CMK (cell line): ENCODE measurements at regions not wholly inside any gene's neighbourhood (a gene's known extent, or its start where the extent isn't known, plus 50 kb on each side); places are given as distances from the start of the nearest gene placed in this dataset.

ENCODE experiments used
- DNase-seq: peaks from one replicate; pipeline ENCODE4 v3.0.0-alpha.2; 2010; ENCODE audit warnings: low read depth

DNA sequence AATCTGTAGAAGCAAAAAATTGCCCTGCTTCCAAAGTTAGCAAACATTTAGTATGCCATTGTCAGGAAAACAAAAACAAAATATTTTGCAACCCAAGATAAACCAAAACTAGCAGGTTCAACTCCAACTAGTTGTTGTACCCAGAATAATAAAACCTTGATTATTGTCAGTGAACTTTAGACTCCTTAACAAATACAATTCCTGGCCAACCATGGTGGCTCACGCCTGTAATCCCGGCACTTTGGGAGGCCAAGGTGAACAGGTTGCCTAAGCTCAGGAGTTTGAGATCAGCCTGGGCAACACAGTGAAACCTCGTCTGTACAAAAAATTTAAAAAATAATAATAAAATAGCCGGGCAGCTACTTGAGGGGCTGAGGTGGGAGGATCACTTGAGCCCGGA, 53.6 kb upstream of the EPCAM start:
- no peak for DNase-seq

DNA sequence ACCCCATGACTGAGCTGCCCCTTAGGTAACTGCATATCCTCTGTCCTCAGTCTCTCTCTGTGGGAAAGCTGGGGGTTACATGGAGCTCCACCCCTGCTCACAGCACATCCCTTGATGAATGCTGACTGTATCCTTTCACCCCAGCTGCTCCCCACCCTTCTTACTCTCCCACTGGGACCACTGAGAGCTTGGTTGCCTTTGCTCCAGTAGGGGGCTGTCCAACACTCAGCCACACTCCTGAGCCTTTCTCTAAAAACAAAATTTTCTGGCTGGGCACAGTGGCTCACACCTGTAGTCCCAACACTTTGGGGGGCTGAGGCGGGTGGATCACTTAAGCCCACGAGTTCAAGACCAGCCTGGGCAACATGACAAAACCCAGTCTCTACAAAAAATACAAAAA, 55.4 kb upstream of the EPCAM start:
- DNase-seq: no peak

DNA sequence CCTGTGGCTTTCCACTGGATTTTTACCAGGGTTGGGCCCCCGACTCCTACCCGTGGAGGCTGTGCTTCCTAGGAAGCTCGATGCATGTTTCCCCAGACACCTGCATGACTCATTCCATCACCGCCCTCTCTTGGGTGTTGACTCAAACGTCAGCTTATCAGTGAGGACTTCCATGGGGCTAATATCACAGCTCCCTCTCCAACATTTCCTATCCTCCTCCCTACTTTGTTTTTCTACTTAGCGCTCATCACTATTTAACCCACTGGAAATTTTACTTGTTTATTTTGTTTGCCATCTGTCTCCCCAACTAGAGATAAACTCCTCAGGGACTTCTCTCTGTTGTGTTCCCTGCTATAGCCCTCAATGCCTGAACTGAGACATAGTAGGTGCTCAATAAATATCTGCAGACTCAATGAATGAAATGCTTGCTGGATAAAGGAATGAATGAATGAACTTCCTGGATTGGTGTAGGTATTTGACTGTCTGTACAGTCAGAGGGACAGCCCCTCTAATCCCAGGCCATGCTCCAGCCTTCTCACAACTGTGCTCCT, 55.9 kb upstream of the EPCAM start:
- DNase-seq: no peak

DNA sequence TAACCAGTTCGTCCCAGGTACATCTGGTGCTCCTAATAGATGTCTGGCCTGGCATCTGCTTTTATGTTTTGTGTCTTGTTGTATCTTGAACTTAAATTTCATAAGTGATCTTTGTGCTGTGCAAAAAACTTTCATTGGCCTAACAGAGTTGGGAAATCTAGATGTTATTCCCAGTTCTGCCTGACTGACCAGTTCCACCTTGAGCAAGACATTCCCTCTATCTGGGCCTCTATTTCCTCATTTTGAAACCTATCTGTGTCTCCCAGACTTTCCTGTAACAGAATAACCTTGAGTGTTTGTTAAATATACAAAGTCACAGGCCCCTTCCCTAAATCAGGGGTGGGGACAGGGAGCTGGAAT, 56.6 kb upstream of the EPCAM start:
- no peak for DNase-seq

DNA sequence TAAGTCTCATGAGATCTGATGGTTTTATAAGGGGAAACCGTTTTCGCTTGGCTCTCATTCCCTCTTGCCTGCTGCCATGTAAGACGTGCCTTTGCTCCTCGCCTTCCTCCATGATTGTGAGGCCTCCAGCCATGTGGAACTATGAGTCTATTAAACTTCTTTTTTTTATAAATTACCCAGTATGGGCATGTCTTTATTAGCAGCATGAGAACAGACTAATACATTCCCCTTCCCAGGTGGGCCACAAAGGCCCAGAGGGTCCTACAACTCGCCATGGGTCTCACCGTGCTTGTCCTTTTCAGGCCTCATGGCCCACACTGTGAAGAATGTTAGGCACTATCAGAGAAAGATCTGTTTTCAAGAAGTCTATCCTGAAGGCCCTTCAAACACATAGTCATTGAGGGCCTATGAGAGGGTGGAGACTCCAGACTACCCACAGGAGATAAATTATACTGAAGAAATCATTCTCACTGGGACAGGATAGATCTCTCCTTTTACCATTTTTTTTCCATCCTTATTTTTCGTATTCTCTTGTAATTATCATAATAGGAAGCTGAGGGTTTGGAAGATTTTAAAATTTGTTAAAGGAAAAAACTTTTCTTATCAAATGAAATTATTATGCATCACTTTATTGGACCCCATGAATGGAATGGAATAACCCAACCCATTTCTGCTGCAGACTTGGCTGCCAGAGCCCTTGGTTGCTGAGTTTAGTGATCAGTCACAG, 57.2 kb upstream of the EPCAM start:
- no peak for DNase-seq

DNA sequence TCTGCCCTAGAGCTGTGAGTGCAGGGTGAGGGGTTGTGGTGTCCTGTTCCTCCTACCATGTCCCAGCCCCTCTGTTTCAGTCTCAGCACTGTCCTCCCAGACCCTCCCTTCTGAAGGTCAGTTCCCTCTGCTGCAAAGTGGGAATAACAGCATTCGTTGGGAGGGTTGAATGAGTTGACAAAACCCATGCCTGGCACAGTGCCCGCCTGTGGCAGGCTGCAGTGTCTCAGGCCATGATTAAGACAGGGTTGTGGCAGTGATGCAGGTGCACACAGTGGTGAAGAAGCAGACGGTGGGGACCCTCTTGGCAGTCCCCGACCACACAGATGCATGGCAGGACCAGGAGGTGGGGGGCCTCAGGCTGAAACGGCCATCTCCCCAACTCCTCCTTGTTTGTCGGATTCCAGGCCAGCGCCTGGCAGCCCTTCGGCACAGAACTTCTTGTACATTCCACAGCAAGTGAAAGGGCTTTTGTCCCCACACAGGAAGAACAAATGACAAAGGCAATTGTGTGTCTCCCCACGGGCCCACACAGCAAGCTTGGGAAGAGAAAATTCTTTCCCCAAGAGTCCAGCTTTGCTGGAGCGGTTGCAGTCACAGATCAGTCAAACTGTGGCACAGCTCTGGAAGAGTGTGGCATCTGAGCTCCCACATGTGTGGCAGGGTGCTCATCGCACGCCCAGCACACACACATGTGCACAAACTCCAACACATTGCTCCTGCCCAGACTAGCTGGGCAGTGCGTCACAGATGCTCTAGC, 58.1 kb upstream of the EPCAM start:
- no peak for DNase-seq

DNA sequence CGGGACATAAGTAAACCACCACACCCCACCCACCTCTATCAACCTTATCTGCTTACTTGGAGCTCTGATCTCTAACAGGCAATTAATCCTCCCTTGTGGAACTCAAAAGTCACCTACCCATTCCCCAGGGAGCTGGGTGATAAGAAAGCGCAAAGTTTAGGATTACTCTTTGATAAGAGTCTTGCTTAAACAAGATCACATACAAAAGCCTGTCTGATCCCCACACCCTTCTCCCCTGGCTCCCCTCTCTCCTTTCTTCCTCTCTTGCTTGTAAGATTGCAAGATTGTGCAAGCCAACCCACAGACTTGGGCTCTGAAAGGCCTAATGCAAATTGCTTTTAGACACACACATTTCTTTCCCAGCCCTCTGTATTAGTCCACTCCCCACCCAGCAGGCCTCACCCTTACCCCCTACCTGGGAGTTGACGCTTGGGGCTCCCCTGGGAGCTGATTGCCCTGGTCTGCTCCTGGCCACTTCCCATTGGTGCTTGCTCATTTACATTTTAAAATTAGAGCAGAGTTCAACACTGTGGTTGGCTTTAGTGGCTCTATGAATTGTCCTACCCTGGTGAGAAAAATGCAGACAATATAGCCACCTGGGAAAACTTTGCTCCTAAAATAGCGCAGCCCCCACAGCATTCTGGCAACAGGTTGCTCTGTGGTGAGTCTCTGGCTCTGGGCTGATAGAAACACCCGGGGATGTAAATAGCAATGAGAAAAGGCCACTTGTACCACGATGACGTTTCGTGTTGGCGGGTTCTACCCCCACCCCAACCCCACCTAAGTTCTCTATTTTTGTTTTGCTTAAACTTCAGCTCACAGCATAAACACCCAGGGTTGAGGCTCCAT, 58.9 kb upstream of the EPCAM start:
- DNase-seq: peak; percentile 54

DNA sequence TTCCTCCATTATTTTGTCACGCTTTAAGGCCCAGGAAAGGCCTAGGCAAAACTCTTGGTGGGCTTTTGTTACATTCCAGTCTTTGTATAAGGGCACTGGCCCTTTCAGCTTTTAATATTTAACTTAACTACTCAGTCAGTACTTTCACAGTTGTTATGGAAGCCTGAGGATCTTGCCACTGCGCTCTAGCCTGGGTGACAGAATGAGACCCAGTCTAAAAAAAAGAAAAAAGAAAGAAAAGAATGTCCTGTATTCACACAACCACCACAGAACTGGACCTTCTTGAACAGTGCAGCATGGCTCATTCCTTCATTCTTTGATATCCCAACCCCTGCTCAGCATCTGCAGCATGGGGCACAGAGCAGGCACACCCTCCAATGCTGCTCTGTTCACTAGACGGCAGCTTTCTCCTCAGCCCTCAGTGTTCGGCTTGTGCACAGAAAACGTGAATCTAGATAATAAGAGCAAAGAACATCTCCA, 59.6 kb upstream of the EPCAM start:
- DNase-seq: no peak

DNA sequence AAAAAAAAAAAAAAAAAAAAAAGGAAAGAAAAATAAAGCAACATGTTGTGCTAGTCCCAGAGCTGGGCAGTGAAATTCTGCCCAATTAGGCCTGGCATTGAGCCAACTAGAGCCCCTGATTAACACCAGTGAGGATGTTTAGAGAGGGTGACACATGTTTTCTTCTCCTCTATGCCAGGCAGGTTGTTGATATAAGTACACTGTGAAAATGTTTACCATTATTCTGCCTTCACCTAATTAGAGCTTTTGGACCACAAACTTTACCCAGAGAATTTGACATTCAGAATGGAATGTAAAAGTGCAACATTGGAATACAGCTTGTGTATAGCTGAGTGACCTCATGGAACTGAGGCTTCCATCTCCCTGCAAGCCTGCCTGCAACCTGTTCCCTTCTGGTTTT, 62.0 kb upstream of the EPCAM start:
- no peak for DNase-seq

DNA sequence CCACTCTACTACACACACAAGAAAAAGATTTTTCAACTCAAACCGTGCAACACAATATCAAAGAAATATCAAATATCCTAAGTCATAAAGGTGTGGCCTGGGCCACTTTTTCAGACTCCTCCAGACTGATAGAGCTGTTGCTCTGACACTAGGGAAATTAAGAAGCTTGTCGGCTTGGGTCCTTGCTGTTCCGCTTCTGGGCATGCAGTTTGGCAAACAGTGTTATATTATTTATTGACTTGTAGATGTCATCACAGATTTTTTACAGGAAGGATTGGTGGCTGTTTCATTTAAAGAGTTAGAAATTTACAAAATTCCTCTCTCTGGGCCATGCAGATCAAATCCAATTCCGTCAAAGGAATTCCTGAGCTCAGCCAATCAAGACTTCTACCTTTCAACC, 64.5 kb upstream of the EPCAM start:
- no peak for DNase-seq

DNA sequence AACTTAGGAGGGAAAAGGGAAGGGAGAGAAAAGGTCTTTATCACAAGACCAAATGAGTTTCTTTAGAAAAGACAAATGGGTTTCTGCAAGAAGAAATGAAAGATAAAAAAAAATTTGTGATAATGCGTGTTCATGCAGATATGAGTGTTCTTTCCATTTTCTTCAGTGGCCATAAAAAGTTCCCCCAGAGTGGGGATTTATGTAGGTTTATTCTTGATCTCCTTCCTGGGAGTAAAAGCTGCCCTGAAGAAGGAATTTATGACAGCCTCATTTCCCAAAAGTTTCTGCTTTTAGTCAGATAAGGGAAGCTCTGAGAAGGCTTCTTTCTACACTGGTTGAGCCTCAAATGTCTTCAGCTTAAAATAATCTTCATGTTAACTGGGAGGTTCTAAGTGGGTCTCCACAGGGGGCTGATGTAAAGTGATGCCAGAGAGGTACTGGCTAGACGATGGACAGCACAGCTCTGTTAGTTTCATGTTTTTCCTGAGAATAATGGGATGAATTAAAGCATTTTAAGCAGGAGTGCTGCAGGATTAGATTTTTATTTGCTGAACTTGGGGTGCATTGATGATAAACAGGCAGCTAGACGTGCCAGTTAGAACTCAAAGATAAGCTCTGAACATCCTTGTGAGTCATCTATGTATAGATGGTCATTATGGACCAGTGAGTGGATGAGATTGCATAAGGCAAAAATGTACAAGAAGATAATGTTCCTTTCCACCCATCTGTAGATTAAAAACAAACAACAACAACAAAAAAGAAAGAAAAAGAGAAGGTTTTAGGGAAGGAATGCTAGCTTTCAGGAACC, 65.6 kb upstream of the EPCAM start:
- no peak for DNase-seq

DNA sequence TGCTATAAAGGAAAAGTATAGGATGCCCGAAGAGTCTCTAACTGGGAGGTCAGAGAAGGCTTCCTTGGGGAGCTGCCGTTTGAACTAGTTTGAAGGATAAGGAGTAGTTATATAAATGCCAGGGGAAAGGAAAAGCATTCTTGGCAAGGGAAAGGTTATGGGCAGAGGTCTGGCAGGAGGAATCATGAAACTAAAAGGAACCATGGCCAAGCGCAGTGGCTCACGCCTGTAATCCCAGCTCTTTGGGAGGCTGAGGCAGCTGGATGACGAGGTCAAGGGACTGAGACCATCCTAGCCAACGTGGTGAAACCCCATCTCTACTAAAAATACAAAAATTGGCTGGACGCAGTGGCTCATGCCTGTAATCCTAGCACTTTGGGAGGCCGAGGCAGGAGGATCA, 66.8 kb upstream of the EPCAM start:
- no peak for DNase-seq

DNA sequence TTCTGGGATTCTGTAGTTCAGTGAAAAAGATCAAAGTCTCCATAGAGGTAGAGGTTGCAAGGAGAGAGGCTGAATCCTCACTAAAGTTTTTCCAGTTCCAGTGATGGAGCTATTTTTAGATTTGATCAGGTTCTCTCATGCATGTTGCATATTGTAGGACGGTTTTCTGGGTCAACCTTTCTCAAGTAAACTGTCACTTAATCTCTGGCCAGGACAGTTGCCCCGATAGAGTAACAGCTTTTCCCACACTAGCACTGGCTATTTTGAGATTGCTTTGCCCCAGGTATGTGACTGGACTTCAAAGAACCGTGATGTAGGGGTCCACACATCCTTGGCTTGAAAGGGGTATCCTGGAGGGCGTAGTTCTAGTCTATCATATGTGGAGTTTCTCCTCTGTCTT, 67.4 kb upstream of the EPCAM start:
- DNase-seq: no peak

DNA sequence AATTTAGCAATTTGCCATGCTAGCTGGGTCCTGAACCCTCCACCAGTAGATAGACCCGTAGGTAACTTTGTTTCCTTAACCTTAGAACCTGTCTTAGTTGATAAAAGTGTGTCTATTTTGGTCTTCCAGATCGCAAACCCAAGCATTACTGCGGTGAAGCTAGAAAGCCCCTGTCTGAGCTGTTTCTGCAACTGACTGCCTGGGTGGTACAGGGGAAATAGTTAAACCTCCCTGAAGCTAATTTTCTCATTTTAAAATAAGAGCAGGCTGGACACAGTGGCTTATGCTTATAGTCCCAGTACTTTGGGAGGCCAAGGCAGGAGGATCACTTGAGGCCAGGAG, 67.9 kb upstream of the EPCAM start:
- no peak for DNase-seq

DNA sequence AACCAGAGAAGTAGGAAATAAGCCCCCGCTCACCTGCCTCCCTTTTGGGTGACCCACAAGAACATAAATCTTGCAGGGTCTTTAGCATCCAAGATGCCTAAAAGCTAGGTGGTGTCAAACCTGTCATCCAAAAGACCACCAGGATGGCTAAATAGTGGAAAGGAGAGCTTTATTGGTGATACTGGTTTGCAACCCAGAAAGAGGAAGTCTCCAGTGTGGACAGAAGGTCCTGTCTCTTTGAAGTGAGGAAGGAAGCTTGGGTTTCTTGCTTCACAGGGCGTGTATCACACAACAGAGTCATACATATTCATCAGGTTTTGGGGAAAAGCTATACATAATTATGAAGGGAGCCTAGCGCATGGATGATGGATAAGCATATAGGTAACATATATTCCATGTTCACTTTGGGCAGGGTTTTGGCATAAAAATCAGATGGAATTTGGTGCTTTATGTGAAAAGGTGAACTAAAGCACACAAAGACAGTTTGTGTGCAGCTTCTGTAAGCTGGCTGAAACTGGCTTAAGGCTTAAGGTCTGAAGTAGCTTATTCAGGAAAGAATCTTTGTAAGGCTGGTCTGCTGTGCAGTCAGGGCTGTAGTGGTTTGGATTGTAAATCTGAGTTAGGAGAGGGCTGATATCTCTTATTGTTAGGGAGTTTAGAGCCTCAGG, 68.4 kb upstream of the EPCAM start:
- DNase-seq: no peak

DNA sequence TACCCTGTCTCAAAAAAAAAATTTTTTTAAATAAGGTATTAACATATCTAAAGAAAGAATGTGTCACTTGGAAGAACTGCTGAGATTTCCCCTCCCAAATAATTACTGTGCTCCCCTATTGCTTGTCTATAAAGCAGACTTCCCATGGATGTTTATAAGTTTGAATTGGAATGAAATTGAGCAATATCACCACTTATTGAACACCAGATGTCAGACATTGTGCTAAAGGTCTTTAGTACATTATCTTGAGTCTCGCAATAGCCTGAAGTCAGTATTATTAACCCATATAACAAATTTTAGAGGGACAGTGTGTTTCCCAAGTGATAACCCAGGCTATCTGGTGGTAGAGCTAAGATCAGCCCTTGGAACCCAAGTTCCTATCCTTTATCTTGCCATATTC, 69.0 kb upstream of the EPCAM start:
- DNase-seq: no peak

DNA sequence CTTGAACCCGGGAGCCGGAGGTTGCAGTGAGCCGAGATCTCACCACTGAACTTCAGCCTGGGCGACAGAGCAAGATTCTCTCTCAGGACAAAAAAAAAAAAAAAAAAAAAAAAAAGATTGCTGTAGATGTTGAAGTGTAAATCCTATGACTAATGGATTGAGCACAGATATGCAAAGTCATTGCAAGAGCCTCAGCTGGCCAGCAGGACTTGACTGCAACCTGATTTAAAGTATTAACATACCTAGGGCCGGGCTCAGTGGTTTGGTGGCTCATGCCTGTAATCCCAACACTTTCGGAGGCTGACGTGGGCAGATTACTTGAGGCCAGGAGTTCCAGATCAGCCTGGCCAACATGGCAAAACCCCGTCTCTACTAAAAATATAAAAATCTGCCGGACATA, 69.6 kb upstream of the EPCAM start:
- DNase-seq: no peak

DNA sequence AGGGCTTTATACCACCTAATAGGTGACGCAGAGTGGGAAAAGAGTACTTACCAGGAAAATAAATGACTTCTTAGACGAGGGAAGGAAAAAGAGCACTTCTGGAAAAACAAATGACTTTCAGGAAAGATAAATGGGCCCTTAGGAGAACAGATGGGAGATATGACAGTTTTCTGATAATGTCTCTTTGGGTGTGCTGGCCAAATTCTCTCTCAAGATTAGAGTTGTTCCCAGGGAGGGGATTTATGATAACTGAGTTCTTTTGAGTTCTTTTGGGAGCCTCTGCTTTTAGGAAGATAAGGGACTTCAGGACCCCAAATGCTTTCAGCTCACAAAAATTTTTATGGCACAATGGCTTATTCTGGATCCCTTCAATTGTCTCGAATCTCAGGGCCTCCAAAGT, 70.3 kb upstream of the EPCAM start:
- DNase-seq: no peak

DNA sequence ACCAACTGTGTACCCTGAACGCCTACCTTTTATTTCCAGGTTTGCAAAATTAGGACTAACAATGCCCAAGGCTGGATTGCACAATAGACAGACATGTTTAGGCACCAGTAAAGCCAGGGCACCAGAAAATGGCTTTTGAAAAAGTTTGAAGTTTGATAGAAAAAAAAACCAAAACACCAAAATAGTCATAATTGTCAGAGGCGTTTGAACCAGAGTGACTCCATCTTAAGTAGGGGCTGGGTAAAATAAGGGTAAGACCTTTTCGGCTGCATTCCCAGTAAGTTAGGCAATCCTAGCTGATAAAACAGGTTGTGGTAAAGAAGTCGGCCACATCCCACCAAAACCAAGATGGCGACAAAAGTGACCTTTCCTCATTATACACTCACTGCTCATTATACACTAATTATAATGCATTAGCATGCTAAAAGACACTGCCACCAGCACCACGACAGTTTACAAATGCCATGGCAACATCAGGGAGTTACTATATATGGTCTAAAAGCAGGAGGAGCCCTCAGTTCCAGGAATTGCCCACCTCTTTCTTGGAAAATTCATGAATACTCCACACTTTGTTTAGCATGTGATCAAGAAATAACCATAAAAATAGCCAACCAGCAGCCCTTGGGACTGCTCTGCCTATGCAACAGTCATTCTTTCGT, 71.2 kb upstream of the EPCAM start:
- no peak for DNase-seq

DNA sequence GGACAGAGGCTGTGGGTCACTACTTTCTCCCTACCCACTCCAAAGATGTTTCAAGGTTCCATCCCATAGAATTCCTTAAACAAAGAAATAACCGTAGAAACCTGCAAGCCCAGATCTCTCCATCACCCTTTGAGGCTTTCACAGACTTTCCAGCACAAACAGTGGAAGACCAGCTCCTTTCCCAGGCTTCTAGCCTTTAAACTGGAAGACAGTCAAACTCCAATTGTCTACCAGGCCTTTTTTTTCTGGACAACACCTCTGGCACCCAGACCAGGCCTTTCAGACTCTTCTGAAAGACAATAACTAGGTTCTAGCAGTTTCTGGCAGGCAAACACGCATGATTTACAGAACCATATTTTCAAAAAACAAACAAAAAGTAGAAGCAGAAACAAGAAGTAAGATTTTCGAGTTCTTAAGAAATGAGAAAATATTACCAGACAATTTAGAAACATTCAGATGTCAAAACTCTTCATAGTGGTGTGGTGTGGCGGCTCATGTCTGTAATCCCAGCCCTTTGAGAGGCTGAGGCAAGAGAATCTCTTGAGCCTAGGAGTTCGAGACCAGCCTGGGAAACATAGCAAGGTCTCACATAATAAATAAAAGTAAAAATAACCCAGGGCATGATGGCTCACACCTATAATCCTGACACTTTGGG, 73.0 kb upstream of the EPCAM start:
- DNase-seq: no peak
